GM19328 (cell line): ENCODE measurements at regions not wholly inside any gene's neighbourhood (a gene's known extent, or its start where the extent isn't known, plus 50 kb on each side); places are given as distances from the start of the nearest gene placed in this dataset.

ENCODE experiments used
- ATAC-seq: cut with Tn5 transposase; IDR thresholded peaks from one replicate; pipeline ENCODE4 v1.9.1; 2021; ENCODE audit warnings: mild to moderate bottlenecking, moderate library complexity; ENCODE audit not compliant: unreplicated experiment

- ATAC-seq, result no peak
Observed at GRCh38 chr3:72109327-72110259, 324.6 kb upstream of the PROK2 start.

GRCh38 chr3:72105306-72105705 is 320.4 kb upstream of the PROK2 start:
- ATAC-seq, result no peak

GRCh38 chr3:72102112-72102616 is 317.2 kb upstream of the PROK2 start:
- ATAC-seq, result peak; percentile 54

GRCh38 chr3:72101494-72101893 is 316.5 kb upstream of the PROK2 start:
- ATAC-seq, result no peak

GRCh38 chr3:72100601-72101187 is 315.7 kb upstream of the PROK2 start:
- peak; percentile 39 for ATAC-seq

- no peak for ATAC-seq
Observed at GRCh38 chr3:72100080-72100511, 315.1 kb upstream of the PROK2 start.

GRCh38 chr3:72099326-72100079 is 314.6 kb upstream of the PROK2 start:
- ATAC-seq, result no peak

- ATAC-seq, result no peak
Observed at GRCh38 chr3:72097053-72097452, 312.1 kb upstream of the PROK2 start.

GRCh38 chr3:72095521-72095920 is 310.6 kb upstream of the PROK2 start:
- ATAC-seq, result no peak

GRCh38 chr3:72093992-72094334 is 309.0 kb upstream of the PROK2 start:
- ATAC-seq, result no peak

GRCh38 chr3:72093270-72093991 is 308.5 kb upstream of the PROK2 start:
- no peak for ATAC-seq

GRCh38 chr3:72092778-72093177 is 307.8 kb upstream of the PROK2 start:
- ATAC-seq, result no peak

GRCh38 chr3:72088486-72089025 is 303.6 kb upstream of the PROK2 start:
- ATAC-seq, result no peak

- no peak for ATAC-seq
Observed at GRCh38 chr3:72087420-72087819, 302.5 kb upstream of the PROK2 start.

- no peak for ATAC-seq
Observed at GRCh38 chr3:72086743-72087087, 301.8 kb upstream of the PROK2 start.

- ATAC-seq, result no peak
Observed at GRCh38 chr3:72086042-72086742, 301.2 kb upstream of the PROK2 start.

GRCh38 chr3:72085036-72085435 is 300.1 kb upstream of the PROK2 start:
- no peak for ATAC-seq

GRCh38 chr3:72082776-72083462 is 298.0 kb upstream of the PROK2 start:
- no peak for ATAC-seq

GRCh38 chr3:72082186-72082715 is 297.3 kb upstream of the PROK2 start:
- ATAC-seq, result no peak
